H9 (cell line): ENCODE measurements at regions not wholly inside any gene's neighbourhood (a gene's known extent, or its start where the extent isn't known, plus 50 kb on each side); places are given as distances from the start of the nearest gene placed in this dataset.

ENCODE experiments used
- DNase-seq: peaks from one replicate; pipeline ENCODE4 v3.0.0-alpha.2; 2017
- H2AFZ ChIP-seq: one replicate; pipeline ENCODE4 v1.6.1; 2013; ENCODE audit warnings: mild to moderate bottlenecking, low read length, control low read depth, moderate library complexity
- H2AK5ac ChIP-seq: 2 replicates; pipeline ENCODE4 v1.6.1; 2013; ENCODE audit warnings: low read length, control low read depth, mixed read lengths; ENCODE audit not compliant: insufficient read length
- H2BK120ac ChIP-seq: one replicate; pipeline ENCODE4 v1.6.1; 2013; ENCODE audit warnings: low read depth, mild to moderate bottlenecking, low read length, control low read depth, inconsistent platforms; ENCODE audit not compliant: poor library complexity, severe bottlenecking
- H2BK12ac ChIP-seq: 2 replicates; pipeline ENCODE4 v1.6.1; 2013; ENCODE audit warnings: low read length, control low read depth, mixed read lengths, low read depth; ENCODE audit not compliant: insufficient read length
- H2BK15ac ChIP-seq: 2 replicates; pipeline ENCODE4 v1.6.1; 2013; ENCODE audit warnings: low read depth, low read length, control low read depth
- H2BK20ac ChIP-seq: one replicate; pipeline ENCODE4 v1.6.1; 2013; ENCODE audit warnings: low read depth, mild to moderate bottlenecking, low read length, control low read depth, inconsistent platforms; ENCODE audit not compliant: poor library complexity, severe bottlenecking
- H2BK5ac ChIP-seq: 2 replicates; pipeline ENCODE4 v1.6.1; 2013; ENCODE audit warnings: low read length, control low read depth, mixed read lengths; ENCODE audit not compliant: insufficient read length
- H3K14ac ChIP-seq: 2 replicates; pipeline ENCODE4 v1.6.1; 2013; ENCODE audit warnings: low read length, control low read depth; ENCODE audit not compliant: insufficient read depth
- H3K18ac ChIP-seq: 2 replicates; pipeline ENCODE4 v1.6.1; 2013; ENCODE audit warnings: low read depth, mild to moderate bottlenecking, mixed read lengths, low read length, control low read depth; ENCODE audit not compliant: insufficient read length
- H3K23ac ChIP-seq: 2 replicates; pipeline ENCODE4 v1.6.1; 2013; ENCODE audit warnings: low read length, control low read depth, mixed read lengths, low read depth; ENCODE audit not compliant: insufficient read length
- H3K23me2 ChIP-seq: 2 replicates; pipeline ENCODE4 v1.6.1; 2013; ENCODE audit warnings: low read depth, mild to moderate bottlenecking, mixed read lengths, low read length, control low read depth; ENCODE audit not compliant: insufficient read length, poor library complexity, severe bottlenecking
- H3K27ac ChIP-seq: 2 replicates; pipeline ENCODE4 v1.5.1; 2013; ENCODE audit warnings: low read length, control low read depth, mixed read lengths, low read depth; ENCODE audit not compliant: insufficient read length
- H3K27me3 ChIP-seq: 2 replicates; pipeline ENCODE4 v1.6.1; 2013; ENCODE audit warnings: low read length, control low read depth, inconsistent platforms; ENCODE audit not compliant: insufficient read depth
- H3K4ac ChIP-seq: 2 replicates; pipeline ENCODE4 v1.6.1; 2013; ENCODE audit warnings: low read depth, mild to moderate bottlenecking, control low read depth, inconsistent platforms, low read length, moderate library complexity
- H3K4me1 ChIP-seq: 2 replicates; pipeline ENCODE4 v1.6.1; 2013; ENCODE audit warnings: low read length, control low read depth, inconsistent platforms; ENCODE audit not compliant: insufficient read depth
- H3K4me2 ChIP-seq: 2 replicates; pipeline ENCODE4 v1.6.1; 2013; ENCODE audit warnings: low read length, control low read depth, mixed read lengths; ENCODE audit not compliant: insufficient read length, insufficient read depth
- H3K56ac ChIP-seq: 2 replicates; pipeline ENCODE4 v1.6.1; 2013; ENCODE audit warnings: low read depth, mild to moderate bottlenecking, mixed read lengths, low read length, control low read depth; ENCODE audit not compliant: insufficient read length
- H3K79me1 ChIP-seq: 2 replicates; pipeline ENCODE4 v1.6.1; 2013; ENCODE audit warnings: low read depth, mild to moderate bottlenecking, moderate library complexity, low read length, control low read depth, inconsistent platforms; ENCODE audit not compliant: insufficient read depth, poor library complexity, severe bottlenecking
- H3K79me2 ChIP-seq: 2 replicates; pipeline ENCODE4 v1.6.1; 2013; ENCODE audit warnings: low read length, control low read depth, inconsistent platforms; ENCODE audit not compliant: insufficient read depth
- H3K9ac ChIP-seq: 2 replicates; pipeline ENCODE4 v1.6.1; 2013; ENCODE audit warnings: low read length, control low read depth, mixed read lengths; ENCODE audit not compliant: insufficient read length; ENCODE audit errors: extremely low read depth
- H3K9me3 ChIP-seq: one replicate; pipeline ENCODE4 v1.6.1; 2013; ENCODE audit warnings: low read depth, low read length, inconsistent platforms; ENCODE audit not compliant: control insufficient read depth
- H3T11ph ChIP-seq: one replicate; pipeline ENCODE4 v1.6.1; 2013; ENCODE audit warnings: mild to moderate bottlenecking, low read length, control low read depth, inconsistent platforms
- H4K20me1 ChIP-seq: one replicate; pipeline ENCODE4 v1.6.1; 2013; ENCODE audit not compliant: control insufficient read depth, insufficient read length, insufficient read depth
- H4K5ac ChIP-seq: 2 replicates; pipeline ENCODE4 v1.6.1; 2013; ENCODE audit warnings: low read depth, mild to moderate bottlenecking, mixed read lengths, low read length, control low read depth; ENCODE audit not compliant: insufficient read length
- H4K8ac ChIP-seq: replicated peaks from 2 replicates; pipeline ENCODE4 v1.6.1; 2013; ENCODE audit warnings: low read length, control low read depth, mixed read lengths, low read depth; ENCODE audit not compliant: insufficient read length
- H4K91ac ChIP-seq: 2 replicates; pipeline ENCODE4 v1.6.1; 2013; ENCODE audit warnings: low read depth, mild to moderate bottlenecking, moderate library complexity, mixed read lengths, low read length, control low read depth; ENCODE audit not compliant: insufficient read length
- H3K27ac Mint-ChIP-seq, 3 experiments: 2 replicates in 2 of 3; 3 replicates in 1 of 3; pipeline ENCODE4 v1.8.0; 2020 to 2021; ENCODE audit warnings: mixed read lengths in 3 of 3, mild to moderate bottlenecking in 1 of 3, moderate library complexity in 1 of 3
- H3K27me3 Mint-ChIP-seq: 2 replicates; pipeline ENCODE4 v1.8.0; 2021; ENCODE audit warnings: low read depth, mild to moderate bottlenecking, moderate library complexity, mixed read lengths
- H3K36me3 Mint-ChIP-seq, 3 experiments: 2 replicates in 2 of 3; 3 replicates in 1 of 3; pipeline ENCODE4 v1.8.0; 2020 to 2021; ENCODE audit warnings: low read depth in 3 of 3, mixed read lengths in 3 of 3; ENCODE audit not compliant: insufficient read depth in 1 of 3
- H3K4me1 Mint-ChIP-seq, 2 experiments: 2 replicates each; pipeline ENCODE4 v1.8.0; 2020; ENCODE audit warnings: mixed read lengths in 2 of 2
- H3K4me3 Mint-ChIP-seq, 2 experiments: 2 replicates in 1 of 2; 3 replicates in 1 of 2; pipeline ENCODE4 v1.8.0; 2020 to 2021; ENCODE audit warnings: mild to moderate bottlenecking in 2 of 2, mixed read lengths in 2 of 2, moderate library complexity in 1 of 2
- H3K9me3 Mint-ChIP-seq, 2 experiments: 2 replicates in 1 of 2; 3 replicates in 1 of 2; pipeline ENCODE4 v1.8.0; 2020; ENCODE audit warnings: mild to moderate bottlenecking in 2 of 2, mixed read lengths in 2 of 2, moderate library complexity in 1 of 2
- CTCF ChIP-seq: fragments of 200-600 bp; sonication (generic); conservative IDR thresholded peaks from 3 replicates; pipeline ENCODE4 v1.8.0; 2021; ENCODE audit warnings: antibody characterized with exemption, mild to moderate bottlenecking
- WGBS: extraction: QIAGEN DNeasy Blood & Tissue Kit; methylation state at CpG from one replicate; pipeline ENCODE4 v1.1.7; 2013; ENCODE audit warnings: missing lambda C conversion rate, low lambda C conversion rate, mixed read lengths; ENCODE audit not compliant: insufficient read length; ENCODE audit errors: extremely low coverage; 5-methylcytosine and 5-hydroxymethylcytosine counted together

- Histone ChIP-seq H3T11ph (no peak overlapping the region), H3K56ac (no peak overlapping the region), H2BK5ac (no peak overlapping the region), H3K27ac (no peak overlapping the region), H3K79me1 (no peaks in the 10 kb centered on the region), H3K27me3 (no peaks in the 10 kb centered on the region), H3K18ac (no peak overlapping the region), H4K91ac (no peak overlapping the region), H2BK12ac (no peak overlapping the region), H2BK120ac (no peak overlapping the region), H4K5ac (no peak overlapping the region), H2AK5ac (no peak overlapping the region), H3K9ac (no peak overlapping the region), H3K4me1 (no peaks in the 10 kb centered on the region), H3K9me3 (no peaks in the 10 kb centered on the region), H4K8ac (no peak overlapping the region), H2BK15ac (no peak overlapping the region), H4K20me1 (no peaks in the 10 kb centered on the region), H3K14ac (no peak overlapping the region), H3K23ac (no peak overlapping the region), H2BK20ac (no peak overlapping the region), H3K23me2 (no peaks in the 10 kb centered on the region), H3K79me2 (no peaks in the 10 kb centered on the region), H3K4ac (no peak overlapping the region), H3K4me2 (no peak overlapping the region), H2AFZ (no peak overlapping the region)
- H3K4me1 Mint-ChIP-seq = no peaks in the 10 kb centered on the region
- no peak for TF ChIP-seq CTCF
- H3K4me3 Mint-ChIP-seq = no peak overlapping the region
- H3K9me3 Mint-ChIP-seq = peaks cover 0 to 2% of the 10 kb centered on the region in 2 experiments; a peak in 1 of 5 replicates
- DNase-seq = no peak
- H3K27me3 Mint-ChIP-seq = no peaks in the 10 kb centered on the region
- H3K36me3 Mint-ChIP-seq = no peaks in the 10 kb centered on the region
- no CpG with 5 or more reads among the region's 2 CpGs for WGBS
- H3K27ac Mint-ChIP-seq = no peak overlapping the region
Observed at GRCh38 chr11:42992594-42992993, 319.2 kb upstream of the API5 start.
